Uterus (tissue), 2 donors: ENCODE measurements at regions not wholly inside any gene's neighbourhood (a gene's known extent, or its start where the extent isn't known, plus 50 kb on each side); places are given as distances from the start of the nearest gene placed in this dataset.

ENCODE experiments used
- CTCF ChIP-seq, 4 experiments: fragments of 200-600 bp in 2 of 4; fragments of 450-650 bp in 2 of 4; sonication (generic) in 2 of 4; IDR thresholded peaks; one replicate each; pipeline ENCODE4 v1.5.1; 2016 to 2019; ENCODE audit warnings: antibody characterized with exemption in 4 of 4, mild to moderate bottlenecking in 2 of 4, moderate library complexity in 1 of 4
- POLR2A ChIP-seq, 2 donors: fragments of 450-650 bp; IDR thresholded peaks; one replicate each; pipeline ENCODE4 v1.6.1; 2016; ENCODE audit warnings: antibody characterized with exemption in 2 of 2, mild to moderate bottlenecking in 1 of 2, moderate library complexity in 1 of 2

DNA sequence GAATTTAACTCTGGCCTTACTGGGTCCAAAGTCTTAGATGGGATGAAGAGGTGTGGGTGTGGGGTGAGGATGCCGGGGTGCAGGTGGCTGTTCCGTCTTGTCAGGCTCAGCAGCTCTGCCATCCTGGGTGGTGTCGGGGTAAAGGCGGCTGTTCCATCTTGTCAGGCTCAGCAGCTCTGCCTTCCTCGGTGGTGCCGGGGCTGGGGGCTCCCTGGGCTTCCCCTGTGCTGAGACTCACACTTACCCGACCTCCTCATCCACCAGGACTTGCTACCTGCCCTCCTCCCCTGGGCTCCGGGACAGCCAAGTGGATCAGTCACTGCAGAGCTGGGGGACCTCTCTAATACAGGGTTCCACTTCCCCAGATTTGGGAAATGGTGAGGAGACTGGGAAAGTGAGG is 244.3 kb upstream of the SHH start:
- TF ChIP-seq CTCF (IDR thresholded peaks at IDR 0.05) (no peak), POLR2A (IDR thresholded peaks at IDR 0.05) (no peak)
